GM19438 (cell line): ENCODE measurements at regions not wholly inside any gene's neighbourhood (a gene's known extent, or its start where the extent isn't known, plus 50 kb on each side); places are given as distances from the start of the nearest gene placed in this dataset.

ENCODE experiments used
- ATAC-seq: cut with Tn5 transposase; IDR thresholded peaks from one replicate; pipeline ENCODE4 v1.9.1; 2021; ENCODE audit warnings: low read depth; ENCODE audit not compliant: unreplicated experiment

- no peak for ATAC-seq
These were observed 140.2 kb downstream of the DDX1 start for GRCh38 chr2:15731889-15732271.

GRCh38 chr2:15732341-15733077 lies 140.8 kb downstream of the DDX1 start:
- ATAC-seq, result peak; percentile 96

- ATAC-seq, result no peak
These were observed 142.4 kb downstream of the DDX1 start for GRCh38 chr2:15733867-15734673.

GRCh38 chr2:15734674-15735483 lies 143.2 kb downstream of the DDX1 start:
- no peak for ATAC-seq

GRCh38 chr2:15735484-15736326 lies 144.0 kb downstream of the DDX1 start:
- ATAC-seq, result no peak

- ATAC-seq, result no peak
These were observed 144.9 kb downstream of the DDX1 start for GRCh38 chr2:15736396-15737180.

GRCh38 chr2:15737314-15738224 lies 145.9 kb downstream of the DDX1 start:
- ATAC-seq, result no peak

- ATAC-seq, result no peak
These were observed 146.5 kb downstream of the DDX1 start for GRCh38 chr2:15738225-15738546.

GRCh38 chr2:15738943-15739342 lies 147.3 kb downstream of the DDX1 start:
- ATAC-seq, result no peak

GRCh38 chr2:15744820-15745219 lies 153.2 kb downstream of the DDX1 start:
- ATAC-seq, result no peak

GRCh38 chr2:15745350-15745749 lies 153.7 kb downstream of the DDX1 start:
- no peak for ATAC-seq

GRCh38 chr2:15745907-15746702 lies 154.4 kb downstream of the DDX1 start:
- no peak for ATAC-seq

- no peak for ATAC-seq
These were observed 155.3 kb downstream of the DDX1 start for GRCh38 chr2:15746703-15747550.

- ATAC-seq, result no peak
These were observed 156.2 kb downstream of the DDX1 start for GRCh38 chr2:15747603-15748471.

- ATAC-seq, result no peak
These were observed 157.2 kb downstream of the DDX1 start for GRCh38 chr2:15748736-15749323.
